ENCODE measurements at regions not wholly inside any gene's neighbourhood (a gene's known extent, or its start where the extent isn't known, plus 50 kb on each side); places are given as distances from the start of the nearest gene placed in this dataset.

DNA sequence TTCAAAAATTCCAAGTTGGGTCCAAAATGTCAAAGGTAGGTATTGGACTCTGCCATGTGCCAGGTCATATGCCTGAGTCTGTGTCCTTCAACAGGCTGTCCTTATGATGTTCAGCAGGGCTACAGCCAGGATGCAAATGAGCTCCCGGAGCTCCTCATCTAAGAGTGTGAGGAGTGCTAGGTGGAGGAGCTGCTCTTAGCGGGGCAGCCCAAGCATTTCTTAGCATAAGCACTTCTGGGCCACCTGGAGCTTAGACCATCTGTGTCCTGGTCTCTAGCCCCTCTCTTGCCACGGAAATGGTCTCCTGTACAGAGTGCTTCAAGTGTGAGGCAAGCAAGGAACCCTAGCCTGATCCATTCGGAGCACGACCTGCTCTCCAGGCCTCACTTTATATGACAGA lies 64.6 kb upstream of the PRR23C start (continued):
- TF ChIP-seq ZNF384 (IDR thresholded peaks at IDR 0.05; ENCODE audit: borderline replicate concordance, low read depth, low read length) = no peak
- TF ChIP-seq FOXM1 (IDR thresholded peaks at IDR 0.05; ENCODE audit: low read depth, low read length) = no peak
- TF ChIP-seq POLR2A (IDR thresholded peaks at IDR 0.05; ENCODE audit: low read depth, low read length) = no peak
- TF ChIP-seq MEF2B (IDR thresholded peaks at IDR 0.05; ENCODE audit: partially characterized antibody, poor library complexity, severe bottlenecking) = no peak
- TF ChIP-seq MAX (IDR thresholded peaks at IDR 0.05; ENCODE audit: low read depth, low read length) = no peak
- no peak for TF ChIP-seq PKNOX1 (IDR thresholded peaks at IDR 0.05)
- no peak for TF ChIP-seq SKIL (IDR thresholded peaks at IDR 0.05; ENCODE audit: low read depth, poor library complexity, severe bottlenecking)
- no peak for TF ChIP-seq CHD4 (IDR thresholded peaks at IDR 0.05)
- TF ChIP-seq PML (IDR thresholded peaks at IDR 0.05; ENCODE audit: low read length) = no peak
- no peak for TF ChIP-seq KAT2A (conservative IDR thresholded peaks at IDR 0.05; ENCODE audit: control insufficient read depth, low read depth, low read length)
- TF ChIP-seq ZBED1 (IDR thresholded peaks at IDR 0.05; ENCODE audit: borderline replicate concordance) = no peak
- no peak for TF ChIP-seq YBX1 (IDR thresholded peaks at IDR 0.05)
- no peak for TF ChIP-seq KLF5 (IDR thresholded peaks at IDR 0.05; ENCODE audit: partially characterized antibody)
- TF ChIP-seq EED (IDR thresholded peaks at IDR 0.05; ENCODE audit: low read depth) = no peak
- no peak for TF ChIP-seq TCF3 (IDR thresholded peaks at IDR 0.05; ENCODE audit: borderline replicate concordance, insufficient read depth, low read depth, low read length)

All from GM12878 (cell line).